Heart left ventricle (tissue), 13 donors: ENCODE measurements at regions not wholly inside any gene's neighbourhood (a gene's known extent, or its start where the extent isn't known, plus 50 kb on each side); places are given as distances from the start of the nearest gene placed in this dataset.

ENCODE experiments used
- POLR2A ChIP-seq, 2 donors: fragments of 450-650 bp; IDR thresholded peaks; one replicate each; pipeline ENCODE4 v1.6.1; 2017; ENCODE audit warnings: antibody characterized with exemption in 2 of 2, mild to moderate bottlenecking in 2 of 2, moderate library complexity in 2 of 2
- TF ChIP-seq, protein P1 (sequence below), 12 donors: fragments of 200-600 bp; sonication (generic) in 4 of 12; IDR thresholded peaks; one replicate each; pipeline versions ENCODE4 v1.5.0 to v1.8.0; 2018 to 2022; ENCODE audit warnings: antibody characterized with exemption in 12 of 12, mild to moderate bottlenecking in 5 of 12
- donor health status: ischemic (EF 13 %, LVEDD 7.1; RV severe dilation, severe dysfunction).
- donor health status: DM: no; HTN: yes; CAD: no.
- donor health status: DM: no; HTN: no; CAD: no.
- donor health status: ischemic (EF 25% LVEDD 6.9; RV normal size, moderate dysfunction).
- donor health status: ischemic (EF 25% LVEDD 5.7; RV mildly dilated, moderate dysfunction).
- donor health status: ischemic (EF 35%, LVEDD 5.7; RV mildly dilated, moderate dysfunction).
- donor health status: nonischemic (EF 11% LVEDD 7.7; RV severe dilation, severe dysfunction).
- donor health status: DM: yes; HTN: yes; CAD: no.
- donor health status: PGD.
- donor health status: ischemic (EF 29% LVEDD 5.4; RV normal size, mild dysfunction).
- donor health status: nonischemic (EF 23%, LVEDD 6.1; RV moderate dilation, normal function).

DNA sequence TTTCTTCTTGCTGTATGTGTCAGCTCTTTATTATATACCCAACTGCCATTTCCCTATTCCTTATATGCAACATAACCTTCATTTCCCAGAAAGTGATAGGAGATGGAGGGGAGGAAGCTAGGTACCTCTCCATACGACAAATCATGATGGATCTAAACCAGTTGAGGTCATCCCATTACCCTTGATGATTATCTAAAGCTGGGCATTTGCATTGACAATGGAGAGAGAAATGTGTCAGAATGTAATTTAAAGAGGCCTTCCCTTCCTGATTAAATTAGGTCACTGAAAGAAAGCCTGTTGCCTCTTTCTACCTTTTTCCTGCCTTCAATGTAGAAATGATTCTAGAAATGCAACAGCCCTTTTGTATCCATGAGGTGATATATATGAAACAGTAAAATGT is 81.9 kb downstream of the SUCNR1 start:
- TF ChIP-seq, protein P1, sequence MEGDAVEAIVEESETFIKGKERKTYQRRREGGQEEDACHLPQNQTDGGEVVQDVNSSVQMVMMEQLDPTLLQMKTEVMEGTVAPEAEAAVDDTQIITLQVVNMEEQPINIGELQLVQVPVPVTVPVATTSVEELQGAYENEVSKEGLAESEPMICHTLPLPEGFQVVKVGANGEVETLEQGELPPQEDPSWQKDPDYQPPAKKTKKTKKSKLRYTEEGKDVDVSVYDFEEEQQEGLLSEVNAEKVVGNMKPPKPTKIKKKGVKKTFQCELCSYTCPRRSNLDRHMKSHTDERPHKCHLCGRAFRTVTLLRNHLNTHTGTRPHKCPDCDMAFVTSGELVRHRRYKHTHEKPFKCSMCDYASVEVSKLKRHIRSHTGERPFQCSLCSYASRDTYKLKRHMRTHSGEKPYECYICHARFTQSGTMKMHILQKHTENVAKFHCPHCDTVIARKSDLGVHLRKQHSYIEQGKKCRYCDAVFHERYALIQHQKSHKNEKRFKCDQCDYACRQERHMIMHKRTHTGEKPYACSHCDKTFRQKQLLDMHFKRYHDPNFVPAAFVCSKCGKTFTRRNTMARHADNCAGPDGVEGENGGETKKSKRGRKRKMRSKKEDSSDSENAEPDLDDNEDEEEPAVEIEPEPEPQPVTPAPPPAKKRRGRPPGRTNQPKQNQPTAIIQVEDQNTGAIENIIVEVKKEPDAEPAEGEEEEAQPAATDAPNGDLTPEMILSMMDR (IDR thresholded peaks at IDR 0.05), result no peak
- no peak for TF ChIP-seq POLR2A (IDR thresholded peaks at IDR 0.05)
